ENCODE measurements at regions not wholly inside any gene's neighbourhood (a gene's known extent, or its start where the extent isn't known, plus 50 kb on each side); places are given as distances from the start of the nearest gene placed in this dataset.

GRCh38 chr6:1103945-1104623, 207.8 kb upstream of the FOXQ1 start:
- TF ChIP-seq CTCF (IDR thresholded peaks at IDR 0.05) = no peak
- TF ChIP-seq POLR2A (IDR thresholded peaks at IDR 0.05) = no peak
- TF ChIP-seq POLR2AphosphoS5 (IDR thresholded peaks at IDR 0.05) = peak in 1 of 3 donors; percentile 27

Data from breast epithelium (tissue), 3 donors.